Glomerular endothelial cell (primary cell): ENCODE measurements at regions not wholly inside any gene's neighbourhood (a gene's known extent, or its start where the extent isn't known, plus 50 kb on each side); places are given as distances from the start of the nearest gene placed in this dataset.

ENCODE experiments used
- DNase-seq: peaks from one replicate; pipeline ENCODE4 v3.0.0-alpha.2; 2011; ENCODE audit warnings: low read depth, low spot score; ENCODE audit errors: extremely low read depth

DNA sequence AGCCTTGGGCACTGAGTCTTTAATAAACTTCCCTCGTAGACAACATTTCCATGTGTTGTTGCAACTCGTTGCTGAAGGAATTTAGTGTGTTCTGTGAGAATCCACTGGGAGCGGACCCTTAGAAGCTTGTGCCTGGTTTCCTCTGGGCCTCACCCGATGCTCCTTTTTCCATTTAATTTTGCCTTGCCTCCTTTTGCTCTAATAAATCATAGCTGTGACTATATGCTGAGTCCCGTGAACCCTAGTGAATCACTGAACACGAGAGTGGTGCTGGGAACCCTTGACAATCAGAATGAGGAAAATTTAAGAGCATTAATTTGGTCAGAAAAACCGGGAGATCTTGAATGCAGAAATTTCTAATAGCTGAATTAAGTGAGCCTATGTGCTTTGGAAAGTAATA lies 291.1 kb upstream of the ZNF608 start:
- DNase-seq = no peak

GRCh38 chr5:125038477-125038876 lies 292.0 kb upstream of the ZNF608 start:
- DNase-seq = no peak

DNA sequence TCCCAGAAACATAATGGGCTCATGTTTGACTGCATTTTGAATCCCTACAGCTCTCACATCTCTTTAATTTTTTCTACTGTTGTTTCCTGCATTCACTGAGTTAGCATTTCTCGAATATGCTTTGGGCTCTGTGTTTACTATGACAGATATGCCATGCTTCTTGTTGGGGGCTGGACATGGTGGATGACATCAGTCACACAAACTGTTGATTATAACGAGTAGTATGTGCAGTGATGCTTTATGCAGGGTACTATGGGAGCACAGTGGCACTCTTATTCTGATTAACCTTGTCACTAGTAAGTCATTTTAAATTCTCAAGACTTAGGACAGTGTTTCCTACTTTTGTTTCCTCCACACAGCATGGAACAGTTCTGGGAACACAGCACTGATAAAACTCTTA lies 295.4 kb upstream of the ZNF608 start:
- no peak for DNase-seq

DNA sequence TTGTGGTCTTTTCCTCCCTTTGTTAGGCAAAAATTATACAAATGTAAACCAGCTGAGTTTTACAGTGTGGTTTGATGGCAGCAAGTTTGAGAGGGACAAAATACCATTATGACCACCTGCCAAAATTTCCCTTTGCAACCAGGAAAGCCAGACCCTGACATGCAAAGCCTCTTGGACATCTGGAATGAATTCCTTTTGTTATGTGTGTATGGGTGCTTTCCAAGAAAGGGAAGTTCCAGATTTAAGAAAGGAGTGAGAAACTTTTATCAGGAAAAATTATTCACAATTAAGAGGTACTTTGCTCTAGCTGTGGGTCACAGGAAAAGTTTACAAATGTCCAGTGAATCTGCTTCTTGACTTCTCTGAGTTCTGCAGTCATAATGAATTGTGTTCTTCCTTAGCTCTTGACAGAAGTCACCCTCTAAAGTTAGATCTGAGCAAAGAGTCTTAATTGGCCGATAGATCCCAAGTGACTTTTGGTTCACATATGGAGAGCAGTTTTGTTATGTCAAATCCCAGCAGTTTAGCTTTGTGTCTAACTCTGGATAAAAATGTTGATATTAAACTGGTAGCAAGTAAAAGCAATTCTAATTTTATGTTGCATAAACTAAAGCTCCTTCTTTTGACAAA lies 295.9 kb upstream of the ZNF608 start:
- no peak for DNase-seq

DNA sequence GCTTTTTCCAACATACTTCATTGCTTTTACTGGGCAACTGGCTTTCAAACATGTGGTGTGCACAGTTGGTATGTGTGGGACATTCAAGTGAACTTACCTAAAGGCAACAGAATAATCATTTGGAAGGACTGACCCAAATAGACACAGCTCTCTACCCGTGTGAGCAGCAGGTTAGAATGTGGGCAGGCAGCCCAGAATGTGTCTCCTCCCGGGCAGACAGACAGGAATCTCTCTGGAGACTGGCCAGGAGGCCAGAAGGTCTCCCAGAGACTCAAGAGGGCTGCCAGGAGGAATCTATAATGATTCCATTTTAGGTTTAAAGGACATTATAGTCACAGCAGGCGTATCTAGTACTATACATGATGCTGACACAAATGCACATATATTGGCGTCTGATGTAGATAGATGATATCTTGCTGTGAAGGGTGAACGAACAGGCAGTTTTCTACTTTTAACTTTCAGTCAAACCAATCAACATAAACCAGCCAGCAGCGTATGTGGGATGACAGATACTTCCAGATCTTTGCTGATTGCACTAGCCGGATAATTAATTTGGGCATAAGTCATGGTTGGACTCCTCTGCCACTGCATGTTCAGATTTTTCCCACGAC lies 297.4 kb upstream of the ZNF608 start:
- no peak for DNase-seq

GRCh38 chr5:125044491-125045282 lies 298.2 kb upstream of the ZNF608 start:
- DNase-seq = no peak

GRCh38 chr5:125045646-125046045 lies 299.2 kb upstream of the ZNF608 start:
- DNase-seq = no peak

DNA sequence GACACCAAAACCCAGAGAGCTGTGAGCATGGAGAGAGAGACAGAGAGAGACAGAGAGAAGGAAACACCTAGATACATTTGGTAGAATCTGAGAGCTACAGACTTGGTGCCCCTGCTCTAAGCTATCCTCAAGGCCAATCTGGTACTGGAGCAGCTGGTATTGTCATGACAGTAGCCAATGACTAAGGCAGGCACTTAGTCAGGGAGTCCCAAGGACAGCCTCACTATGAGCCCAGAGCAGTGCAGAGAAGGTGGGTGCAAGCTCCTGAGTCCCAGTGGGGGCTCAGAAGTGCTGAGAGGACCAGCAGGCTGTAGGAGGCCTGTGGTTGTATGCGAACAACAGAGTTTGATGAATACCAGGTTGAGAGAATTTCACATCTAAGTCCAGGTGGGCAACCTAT lies 300.4 kb upstream of the ZNF608 start:
- no peak for DNase-seq

DNA sequence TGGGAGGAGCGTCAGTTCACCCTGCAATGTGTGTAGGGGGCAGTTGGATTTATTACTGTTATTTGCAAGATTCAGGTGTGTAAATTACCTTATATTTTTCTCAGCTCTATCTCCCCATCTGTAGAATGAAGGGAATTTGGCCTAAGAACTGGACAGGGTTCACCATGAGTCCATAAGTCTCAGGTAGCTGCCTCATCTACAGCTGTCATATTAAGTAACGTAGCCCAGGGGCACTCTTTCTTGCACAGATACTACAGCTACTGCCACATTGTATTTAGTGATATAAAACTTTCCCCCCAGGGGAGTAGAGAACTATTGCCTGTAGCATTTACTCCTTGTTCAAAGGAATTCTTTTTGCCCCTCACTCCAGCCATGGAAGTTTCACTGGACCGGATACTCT lies 301.4 kb upstream of the ZNF608 start:
- no peak for DNase-seq

DNA sequence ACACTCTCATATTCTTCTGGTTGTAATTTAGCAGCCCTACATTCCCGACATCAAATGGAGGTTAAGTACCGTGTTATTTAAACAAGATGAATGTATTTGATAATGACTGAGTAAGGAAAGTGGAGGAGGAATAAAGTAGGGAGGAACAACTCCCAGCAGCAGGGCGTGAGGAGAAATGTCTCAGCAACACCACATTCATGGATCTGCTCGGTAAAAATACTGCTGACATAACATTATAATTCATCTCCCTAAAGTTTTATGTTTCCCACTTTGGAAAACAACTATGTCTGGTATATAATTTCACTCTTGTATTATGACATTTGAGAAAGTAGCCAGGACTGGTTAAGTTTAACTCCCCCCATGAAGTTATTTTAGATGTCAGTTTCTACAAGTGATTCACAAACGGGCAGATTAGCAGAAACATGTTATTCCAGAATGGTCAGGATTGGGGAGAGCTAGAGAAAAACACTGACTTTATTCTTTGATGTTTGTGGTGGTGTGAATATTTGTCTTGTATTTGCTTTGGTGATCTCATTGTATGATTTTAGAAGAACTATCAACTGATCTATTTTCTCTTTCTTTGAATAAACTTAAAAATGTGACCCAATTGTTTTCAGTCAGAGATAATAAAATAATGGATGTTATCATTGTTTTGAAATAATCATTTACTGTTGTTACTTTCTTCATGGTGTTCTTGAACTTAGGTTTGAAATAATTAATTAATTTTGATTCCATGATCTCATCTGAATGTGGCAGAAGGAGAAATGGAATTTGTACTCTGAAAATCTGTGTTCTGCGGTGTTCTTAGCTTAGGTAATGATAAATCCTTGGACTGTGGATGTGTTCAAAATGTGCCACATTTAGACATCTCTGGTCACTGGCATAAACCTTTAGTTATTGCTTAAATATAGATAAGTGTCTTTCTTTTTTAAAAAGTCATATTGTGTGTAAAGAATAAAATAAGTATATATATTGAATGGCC lies 303.6 kb upstream of the ZNF608 start:
- DNase-seq = no peak

- no peak for DNase-seq
These were observed 304.5 kb upstream of the ZNF608 start for GRCh38 chr5:125050926-125051325.

DNA sequence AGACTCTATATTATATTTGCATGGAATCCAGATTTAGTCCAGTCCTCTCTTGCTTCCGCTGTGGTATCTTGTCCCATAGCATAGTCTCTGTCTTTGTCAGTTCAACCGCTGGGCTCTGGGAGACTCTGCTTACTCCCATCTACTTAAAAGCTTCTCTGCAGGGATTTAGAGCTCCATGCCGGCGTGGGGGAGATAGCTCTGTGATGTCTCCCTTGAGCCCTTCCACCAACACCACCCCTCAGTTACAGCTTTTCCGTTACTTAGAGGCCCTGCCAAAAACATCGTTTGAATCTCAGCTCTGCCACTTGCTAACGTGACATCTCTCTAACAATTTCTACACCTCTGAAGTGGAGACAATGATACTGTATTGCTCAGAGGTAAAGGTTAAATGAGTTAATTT lies 306.1 kb upstream of the ZNF608 start:
- no peak for DNase-seq

GRCh38 chr5:125053179-125053578 lies 306.7 kb upstream of the ZNF608 start:
- no peak for DNase-seq

DNA sequence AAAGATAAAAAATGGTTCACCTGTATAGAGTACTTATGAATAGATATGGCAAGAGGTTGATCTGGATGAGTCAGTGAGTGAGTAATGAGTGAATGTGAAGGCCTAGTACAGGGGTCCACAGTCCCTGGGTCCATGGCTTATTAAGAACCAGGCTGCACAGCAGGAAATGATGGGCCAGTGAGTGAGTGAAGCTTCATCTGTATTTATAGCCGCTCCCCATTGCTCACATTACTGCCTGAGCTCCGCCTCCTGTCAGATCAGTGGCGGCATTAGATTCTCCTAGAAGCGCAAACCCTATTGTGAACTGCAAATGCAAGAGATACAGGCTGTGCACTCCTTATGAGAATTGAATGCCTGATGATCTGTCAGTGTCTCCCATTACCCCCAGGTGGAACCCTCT lies 307.7 kb upstream of the ZNF608 start:
- no peak for DNase-seq

DNA sequence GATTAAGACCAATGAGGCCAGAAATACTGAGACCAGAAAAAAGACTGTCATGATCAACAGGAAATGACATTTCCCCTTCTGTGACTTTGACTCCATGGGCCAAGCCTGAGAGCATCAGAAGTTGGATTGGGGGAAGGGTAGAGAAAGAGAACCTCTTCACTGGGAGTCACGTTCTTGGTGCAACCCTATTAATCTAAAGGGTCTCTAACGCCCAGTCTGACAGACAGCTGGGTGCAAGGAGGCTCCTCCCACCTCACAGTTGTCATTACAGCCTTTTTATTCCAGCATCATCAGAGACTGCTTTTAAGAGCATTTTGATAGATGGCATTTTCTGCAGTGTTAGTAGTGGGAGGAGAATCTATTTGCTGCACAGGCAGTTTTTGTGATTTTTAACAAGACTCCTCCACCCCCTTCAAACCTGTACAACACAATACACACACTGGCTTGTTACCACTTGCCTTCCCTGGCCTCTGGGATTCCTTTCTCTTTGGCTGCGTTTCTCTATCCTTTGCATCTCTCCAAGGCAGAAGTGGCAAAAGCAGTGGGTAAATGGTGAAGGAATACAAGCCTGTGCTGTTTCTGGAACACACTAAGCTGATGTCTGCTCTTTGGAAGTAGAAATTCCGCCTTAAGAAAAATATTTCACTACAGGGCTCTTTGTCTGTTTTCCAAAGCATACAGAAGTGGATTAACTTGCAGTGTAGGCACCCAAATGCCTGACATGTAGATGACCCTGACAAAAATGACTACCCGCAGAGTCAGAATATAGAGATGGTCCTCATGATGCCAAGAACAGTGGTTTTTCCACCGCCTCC lies 310.4 kb upstream of the ZNF608 start:
- no peak for DNase-seq

- no peak for DNase-seq
These were observed 311.7 kb upstream of the ZNF608 start for GRCh38 chr5:125057912-125058826.

- no peak for DNase-seq
These were observed 313.0 kb upstream of the ZNF608 start for GRCh38 chr5:125059255-125060002.

- no peak for DNase-seq
These were observed 315.3 kb upstream of the ZNF608 start for GRCh38 chr5:125061726-125062125.
